Loucy (cell line): ENCODE measurements at regions not wholly inside any gene's neighbourhood (a gene's known extent, or its start where the extent isn't known, plus 50 kb on each side); places are given as distances from the start of the nearest gene placed in this dataset.

Experiments
- H2AFZ ChIP-seq: fragments of 200-600 bp; sonication (generic); 2 replicates; pipeline ENCODE4 v1.6.0; 2016; ENCODE audit warnings: antibody characterized with exemption, mild to moderate bottlenecking, low read length, moderate library complexity
- H3F3A ChIP-seq: fragments of 200-600 bp; 2 replicates; pipeline ENCODE4 v1.6.0; 2016; ENCODE audit warnings: antibody characterized with exemption, low read depth, mild to moderate bottlenecking
- H3K27me3 ChIP-seq: fragments of 200-600 bp; sonication (generic); 2 replicates; pipeline ENCODE4 v1.6.1; 2014; ENCODE audit warnings: low read length, mild to moderate bottlenecking; ENCODE audit not compliant: insufficient read depth, poor library complexity, severe bottlenecking
- H3K36me3 ChIP-seq: fragments of 200-600 bp; sonication (generic); 2 replicates; pipeline ENCODE4 v1.6.1; 2016; ENCODE audit warnings: low read length; ENCODE audit not compliant: insufficient read depth
- H3K4me1 ChIP-seq: fragments of 200-600 bp; sonication (generic); 2 replicates; pipeline ENCODE4 v1.5.1; 2014; ENCODE audit warnings: low read length, mild to moderate bottlenecking; ENCODE audit not compliant: insufficient read depth, poor library complexity, severe bottlenecking
- H3K4me2 ChIP-seq: fragments of 200-600 bp; sonication (generic); 2 replicates; pipeline ENCODE4 v1.6.0; 2014; ENCODE audit warnings: antibody characterized with exemption, low read length, low read depth, mild to moderate bottlenecking; ENCODE audit not compliant: poor library complexity, severe bottlenecking
- H3K4me3 ChIP-seq: fragments of 200-600 bp; sonication (generic); 2 replicates; pipeline ENCODE4 v1.5.1; 2014; ENCODE audit warnings: low read length, mild to moderate bottlenecking, mixed read lengths; ENCODE audit not compliant: poor library complexity, severe bottlenecking
- H3K79me2 ChIP-seq: fragments of 200-600 bp; sonication (generic); 2 replicates; pipeline ENCODE4 v1.6.1; 2014; ENCODE audit warnings: low read length; ENCODE audit not compliant: insufficient read depth
- H3K9ac ChIP-seq: fragments of 200-600 bp; sonication (generic); 2 replicates; pipeline ENCODE4 v1.6.0; 2014; ENCODE audit warnings: mild to moderate bottlenecking, low read depth, low read length, moderate library complexity; ENCODE audit not compliant: poor library complexity, severe bottlenecking
- H3K9me2 ChIP-seq: fragments of 200-600 bp; sonication (generic); replicated peaks from 2 replicates; pipeline ENCODE4 v1.6.1; 2016; ENCODE audit warnings: low read depth, low read length, mixed read lengths
- H3K9me3 ChIP-seq: fragments of 200-600 bp; sonication (generic); 2 replicates; pipeline ENCODE4 v1.6.1; 2014; ENCODE audit warnings: mild to moderate bottlenecking, antibody characterized with exemption, low read length, low read depth; ENCODE audit not compliant: insufficient read depth
- H4K20me1 ChIP-seq: fragments of 200-600 bp; sonication (generic); 2 replicates; pipeline ENCODE4 v1.6.0; 2014; ENCODE audit warnings: antibody characterized with exemption, low read length, mild to moderate bottlenecking; ENCODE audit not compliant: insufficient read depth, poor library complexity, severe bottlenecking
- EZH2phosphoT487 ChIP-seq: fragments of 200-600 bp; IDR thresholded peaks from 2 replicates; pipeline ENCODE4 v1.6.1; 2018; ENCODE audit warnings: antibody characterized with exemption, mild to moderate bottlenecking, moderate library complexity, borderline replicate concordance
- TF ChIP-seq, protein P1 (sequence below): fragments of 200-600 bp; sonication (generic); conservative IDR thresholded peaks from 2 replicates; pipeline ENCODE4 v1.5.1; 2014; ENCODE audit warnings: mild to moderate bottlenecking, antibody characterized with exemption, low read length

- Histone ChIP-seq H3K9ac (no peak overlapping the region), H3K27me3 (no peaks in the 10 kb centered on the region), H3K4me3 (no peak overlapping the region), H3K36me3 (no peaks in the 10 kb centered on the region), H3K9me2 (no peaks in the 10 kb centered on the region), H3K79me2 (no peaks in the 10 kb centered on the region), H3F3A (no peaks in the 10 kb centered on the region), H4K20me1 (no peaks in the 10 kb centered on the region), H2AFZ (no peak overlapping the region), H3K9me3 (no peaks in the 10 kb centered on the region), H3K4me1 (no peaks in the 10 kb centered on the region), H3K4me2 (no peak overlapping the region)
- no peak for TF ChIP-seq EZH2phosphoT487
- TF ChIP-seq, protein P1, sequence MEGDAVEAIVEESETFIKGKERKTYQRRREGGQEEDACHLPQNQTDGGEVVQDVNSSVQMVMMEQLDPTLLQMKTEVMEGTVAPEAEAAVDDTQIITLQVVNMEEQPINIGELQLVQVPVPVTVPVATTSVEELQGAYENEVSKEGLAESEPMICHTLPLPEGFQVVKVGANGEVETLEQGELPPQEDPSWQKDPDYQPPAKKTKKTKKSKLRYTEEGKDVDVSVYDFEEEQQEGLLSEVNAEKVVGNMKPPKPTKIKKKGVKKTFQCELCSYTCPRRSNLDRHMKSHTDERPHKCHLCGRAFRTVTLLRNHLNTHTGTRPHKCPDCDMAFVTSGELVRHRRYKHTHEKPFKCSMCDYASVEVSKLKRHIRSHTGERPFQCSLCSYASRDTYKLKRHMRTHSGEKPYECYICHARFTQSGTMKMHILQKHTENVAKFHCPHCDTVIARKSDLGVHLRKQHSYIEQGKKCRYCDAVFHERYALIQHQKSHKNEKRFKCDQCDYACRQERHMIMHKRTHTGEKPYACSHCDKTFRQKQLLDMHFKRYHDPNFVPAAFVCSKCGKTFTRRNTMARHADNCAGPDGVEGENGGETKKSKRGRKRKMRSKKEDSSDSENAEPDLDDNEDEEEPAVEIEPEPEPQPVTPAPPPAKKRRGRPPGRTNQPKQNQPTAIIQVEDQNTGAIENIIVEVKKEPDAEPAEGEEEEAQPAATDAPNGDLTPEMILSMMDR: no peak
Observed at GRCh38 chr11:79925570-79925969, 484.7 kb upstream of the TENM4 start.

DNA sequence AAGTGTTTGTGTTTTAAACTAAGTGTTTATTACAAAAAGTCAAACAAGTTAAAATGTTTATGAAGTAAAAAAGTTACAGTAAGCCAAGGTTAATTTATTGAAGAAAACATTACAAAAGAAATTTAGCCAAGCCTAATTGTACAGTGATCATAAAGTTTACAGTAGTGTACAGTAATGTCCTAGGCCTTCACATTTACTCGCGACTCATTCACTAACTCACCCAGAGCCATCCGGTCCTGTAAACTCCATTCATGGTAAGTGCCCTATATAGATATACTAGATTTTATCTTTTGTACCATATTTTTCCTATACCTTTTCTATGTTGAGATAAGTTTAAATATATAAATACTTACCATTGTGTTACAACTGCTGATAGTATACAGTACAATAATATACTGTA is 481.8 kb upstream of the TENM4 start:
- TF ChIP-seq EZH2phosphoT487: no peak
- TF ChIP-seq, protein P1: no peak
- Histone ChIP-seq H3K9me2 (no peaks in the 10 kb centered on the region), H3K36me3 (no peaks in the 10 kb centered on the region)

GRCh38 chr11:79920480-79920879 is 479.6 kb upstream of the TENM4 start:
- H3K79me2 ChIP-seq: no peaks in the 10 kb centered on the region
- H4K20me1 ChIP-seq: no peaks in the 10 kb centered on the region
- H3K9ac ChIP-seq: no peak overlapping the region
- no peaks in the 10 kb centered on the region for H3K4me1 ChIP-seq
- H3K36me3 ChIP-seq: no peaks in the 10 kb centered on the region
- no peaks in the 10 kb centered on the region for H3F3A ChIP-seq
- H3K9me3 ChIP-seq: no peaks in the 10 kb centered on the region
- H2AFZ ChIP-seq: no peak overlapping the region
- TF ChIP-seq EZH2phosphoT487: no peak
- TF ChIP-seq, protein P1: no peak
- no peak overlapping the region for H3K4me2 ChIP-seq
- H3K9me2 ChIP-seq: no peaks in the 10 kb centered on the region
- H3K27me3 ChIP-seq: no peaks in the 10 kb centered on the region
- no peak overlapping the region for H3K4me3 ChIP-seq

More for the DNA sequence above, 481.8 kb upstream of the TENM4 start:
- Histone ChIP-seq H3K4me2 (no peak overlapping the region), H4K20me1 (no peaks in the 10 kb centered on the region), H3K4me3 (no peak overlapping the region), H2AFZ (no peak overlapping the region), H3K79me2 (no peaks in the 10 kb centered on the region), H3K4me1 (no peaks in the 10 kb centered on the region), H3K9me3 (no peaks in the 10 kb centered on the region), H3K9ac (no peak overlapping the region), H3K27me3 (no peaks in the 10 kb centered on the region), H3F3A (no peaks in the 10 kb centered on the region)
